K562 (cell line): ENCODE measurements at regions not wholly inside any gene's neighbourhood (a gene's known extent, or its start where the extent isn't known, plus 50 kb on each side); places are given as distances from the start of the nearest gene placed in this dataset.

Source experiments
- ELK3 ChIP-seq: fragments of 450-650 bp; formaldehyde crosslinking; IDR thresholded peaks from 2 replicates; pipeline ENCODE4 v1.4.0; 2020; ENCODE audit warnings: mild to moderate bottlenecking
- ETV5 ChIP-seq: sonication (generic); formaldehyde crosslinking; IDR thresholded peaks from 2 replicates; pipeline ENCODE4 v1.4.0; 2020; ENCODE audit warnings: low read depth, mild to moderate bottlenecking, missing genetic modification reagents
- HLTF ChIP-seq: fragments of 450-650 bp; IDR thresholded peaks from 2 replicates; pipeline ENCODE4 v1.6.1; 2016
- NCOA4 ChIP-seq: fragments of 450-650 bp; IDR thresholded peaks from 2 replicates; pipeline ENCODE4 v1.6.1; 2018; ENCODE audit warnings: mild to moderate bottlenecking; ENCODE audit not compliant: partially characterized antibody
- NR2C1 ChIP-seq, 2 experiments: fragments of 450-650 bp; IDR thresholded peaks; 2 replicates each; pipeline ENCODE4 v1.6.1; 2017; ENCODE audit warnings: mild to moderate bottlenecking in 2 of 2, antibody characterized with exemption in 1 of 2, inconsistent platforms in 1 of 2, missing compliant biosample characterization in 1 of 2, missing genetic modification characterization in 1 of 2
- RAD21 ChIP-seq, 2 experiments: fragments of 250-450 bp in 1 of 2; fragments of 450-650 bp in 1 of 2; sonication (Bioruptor Pico) in 1 of 2; formaldehyde crosslinking in 1 of 2; IDR thresholded peaks in 1 of 2; conservative IDR thresholded peaks in 1 of 2; 2 replicates each; pipeline versions ENCODE4 v1.4.0 to v1.8.0; 2020 to 2022; ENCODE audit warnings: mild to moderate bottlenecking in 2 of 2, moderate library complexity in 1 of 2
- RBM14 ChIP-seq: fragments of 200-400 bp; formaldehyde crosslinking; IDR thresholded peaks from 2 replicates; pipeline ENCODE4 v1.6.1; 2018; ENCODE audit warnings: low read depth, mild to moderate bottlenecking, low read length, moderate library complexity, borderline replicate concordance; ENCODE audit not compliant: insufficient read depth
- SMC3 ChIP-seq: conservative IDR thresholded peaks from 2 replicates; pipeline ENCODE4 v1.6.1; 2011; ENCODE audit warnings: low read depth, low read length, improper control_type of control experiment; ENCODE audit not compliant: insufficient read depth
- TCFL5 ChIP-seq: fragments of 250-450 bp; sonication (Bioruptor Pico); conservative IDR thresholded peaks from 2 replicates; pipeline ENCODE4 v1.6.1; 2021; ENCODE audit warnings: mild to moderate bottlenecking, moderate library complexity, matching md5 sums
- XRCC5 ChIP-seq: fragments of 200-400 bp; formaldehyde crosslinking; IDR thresholded peaks from 2 replicates; pipeline ENCODE4 v1.6.1; 2017; ENCODE audit warnings: low read depth, mild to moderate bottlenecking, low read length
- ZNF121 ChIP-seq: sonication (generic); formaldehyde crosslinking; conservative IDR thresholded peaks from 2 replicates; pipeline ENCODE4 v1.8.0; 2022; ENCODE audit warnings: missing genetic modification reagents
- ZSCAN32 ChIP-seq: fragments of 450-650 bp; formaldehyde crosslinking; IDR thresholded peaks from 2 replicates; pipeline ENCODE4 v1.4.0; 2020; ENCODE audit warnings: mild to moderate bottlenecking, moderate library complexity
- TF ChIP-seq, protein P1 (sequence below): sonication (generic); formaldehyde crosslinking; IDR thresholded peaks from 2 replicates; pipeline ENCODE4 v1.8.1; 2023; ENCODE audit warnings: mild to moderate bottlenecking, missing genetic modification reagents
- TF ChIP-seq, protein P2 (sequence below), 2 experiments: fragments of 450-650 bp; formaldehyde crosslinking in 1 of 2; IDR thresholded peaks; 2 replicates each; pipeline versions ENCODE4 v1.4.0 to v1.6.1; 2014 to 2020; ENCODE audit warnings: mild to moderate bottlenecking in 2 of 2, borderline replicate concordance in 1 of 2, low read depth in 1 of 2
- TF ChIP-seq, protein P3 (sequence below): fragments of 250-450 bp; sonication (Bioruptor Pico); IDR thresholded peaks from 2 replicates; pipeline ENCODE4 v1.9.0; 2021; ENCODE audit warnings: mild to moderate bottlenecking

DNA sequence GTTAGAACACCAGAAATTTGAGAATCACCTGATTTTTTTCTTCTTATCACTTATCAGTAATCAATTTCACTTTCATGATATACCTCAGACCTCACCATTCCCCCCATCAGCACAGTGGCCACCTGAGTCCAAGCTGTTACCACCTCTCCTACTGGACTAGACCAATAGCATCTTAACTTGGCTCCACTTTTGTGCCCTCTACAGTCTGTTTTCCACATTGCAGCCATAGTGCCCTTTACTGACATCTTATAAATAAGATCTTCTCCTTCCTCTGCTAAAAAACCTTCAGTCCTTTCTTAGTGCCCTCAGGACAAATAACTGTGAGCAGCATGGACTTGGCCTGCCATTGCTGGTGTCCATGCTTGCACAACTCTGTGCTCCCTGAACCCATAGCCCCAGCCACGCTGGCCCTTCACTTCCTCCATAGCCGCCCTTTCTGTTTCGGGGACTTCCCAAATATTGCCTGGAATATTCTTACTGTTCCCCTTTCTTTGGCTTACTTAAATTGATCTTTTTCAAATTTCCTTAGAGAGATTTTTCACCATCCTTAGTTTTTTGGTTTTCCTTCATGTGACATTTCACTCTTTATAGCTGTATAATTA is 380.8 kb downstream of the LMO7 start (continued):
- TF ChIP-seq, protein P1, sequence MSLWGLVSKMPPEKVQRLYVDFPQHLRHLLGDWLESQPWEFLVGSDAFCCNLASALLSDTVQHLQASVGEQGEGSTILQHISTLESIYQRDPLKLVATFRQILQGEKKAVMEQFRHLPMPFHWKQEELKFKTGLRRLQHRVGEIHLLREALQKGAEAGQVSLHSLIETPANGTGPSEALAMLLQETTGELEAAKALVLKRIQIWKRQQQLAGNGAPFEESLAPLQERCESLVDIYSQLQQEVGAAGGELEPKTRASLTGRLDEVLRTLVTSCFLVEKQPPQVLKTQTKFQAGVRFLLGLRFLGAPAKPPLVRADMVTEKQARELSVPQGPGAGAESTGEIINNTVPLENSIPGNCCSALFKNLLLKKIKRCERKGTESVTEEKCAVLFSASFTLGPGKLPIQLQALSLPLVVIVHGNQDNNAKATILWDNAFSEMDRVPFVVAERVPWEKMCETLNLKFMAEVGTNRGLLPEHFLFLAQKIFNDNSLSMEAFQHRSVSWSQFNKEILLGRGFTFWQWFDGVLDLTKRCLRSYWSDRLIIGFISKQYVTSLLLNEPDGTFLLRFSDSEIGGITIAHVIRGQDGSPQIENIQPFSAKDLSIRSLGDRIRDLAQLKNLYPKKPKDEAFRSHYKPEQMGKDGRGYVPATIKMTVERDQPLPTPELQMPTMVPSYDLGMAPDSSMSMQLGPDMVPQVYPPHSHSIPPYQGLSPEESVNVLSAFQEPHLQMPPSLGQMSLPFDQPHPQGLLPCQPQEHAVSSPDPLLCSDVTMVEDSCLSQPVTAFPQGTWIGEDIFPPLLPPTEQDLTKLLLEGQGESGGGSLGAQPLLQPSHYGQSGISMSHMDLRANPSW (CRISPR knock-in tag), result no peak
- no peak for TF ChIP-seq ETV5 (CRISPR knock-in tag)
- no peak for TF ChIP-seq TCFL5
- no peak for TF ChIP-seq NR2C1 (IDR thresholded peaks at IDR 0.05)
- no peak for TF ChIP-seq NR2C1 (tag; IDR thresholded peaks at IDR 0.05)
- TF ChIP-seq RBM14, result no peak
- TF ChIP-seq HLTF, result no peak
- TF ChIP-seq ELK3, result no peak
- TF ChIP-seq ZNF121 (CRISPR knock-in tag), result no peak
- TF ChIP-seq, protein P2, sequence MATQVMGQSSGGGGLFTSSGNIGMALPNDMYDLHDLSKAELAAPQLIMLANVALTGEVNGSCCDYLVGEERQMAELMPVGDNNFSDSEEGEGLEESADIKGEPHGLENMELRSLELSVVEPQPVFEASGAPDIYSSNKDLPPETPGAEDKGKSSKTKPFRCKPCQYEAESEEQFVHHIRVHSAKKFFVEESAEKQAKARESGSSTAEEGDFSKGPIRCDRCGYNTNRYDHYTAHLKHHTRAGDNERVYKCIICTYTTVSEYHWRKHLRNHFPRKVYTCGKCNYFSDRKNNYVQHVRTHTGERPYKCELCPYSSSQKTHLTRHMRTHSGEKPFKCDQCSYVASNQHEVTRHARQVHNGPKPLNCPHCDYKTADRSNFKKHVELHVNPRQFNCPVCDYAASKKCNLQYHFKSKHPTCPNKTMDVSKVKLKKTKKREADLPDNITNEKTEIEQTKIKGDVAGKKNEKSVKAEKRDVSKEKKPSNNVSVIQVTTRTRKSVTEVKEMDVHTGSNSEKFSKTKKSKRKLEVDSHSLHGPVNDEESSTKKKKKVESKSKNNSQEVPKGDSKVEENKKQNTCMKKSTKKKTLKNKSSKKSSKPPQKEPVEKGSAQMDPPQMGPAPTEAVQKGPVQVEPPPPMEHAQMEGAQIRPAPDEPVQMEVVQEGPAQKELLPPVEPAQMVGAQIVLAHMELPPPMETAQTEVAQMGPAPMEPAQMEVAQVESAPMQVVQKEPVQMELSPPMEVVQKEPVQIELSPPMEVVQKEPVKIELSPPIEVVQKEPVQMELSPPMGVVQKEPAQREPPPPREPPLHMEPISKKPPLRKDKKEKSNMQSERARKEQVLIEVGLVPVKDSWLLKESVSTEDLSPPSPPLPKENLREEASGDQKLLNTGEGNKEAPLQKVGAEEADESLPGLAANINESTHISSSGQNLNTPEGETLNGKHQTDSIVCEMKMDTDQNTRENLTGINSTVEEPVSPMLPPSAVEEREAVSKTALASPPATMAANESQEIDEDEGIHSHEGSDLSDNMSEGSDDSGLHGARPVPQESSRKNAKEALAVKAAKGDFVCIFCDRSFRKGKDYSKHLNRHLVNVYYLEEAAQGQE (IDR thresholded peaks at IDR 0.05; ENCODE audit: borderline replicate concordance), result peak; percentile 38; the same call in 1 of the 2 replicates
- TF ChIP-seq, protein P2 (CRISPR knock-in tag; IDR thresholded peaks at IDR 0.05; ENCODE audit: low read depth), result no peak
- TF ChIP-seq ZSCAN32 (CRISPR knock-in tag), result no peak
- peak; percentile 29; the same call in 1 of the 2 replicates for TF ChIP-seq SMC3
- no peak for TF ChIP-seq NCOA4
- TF ChIP-seq, protein P3, sequence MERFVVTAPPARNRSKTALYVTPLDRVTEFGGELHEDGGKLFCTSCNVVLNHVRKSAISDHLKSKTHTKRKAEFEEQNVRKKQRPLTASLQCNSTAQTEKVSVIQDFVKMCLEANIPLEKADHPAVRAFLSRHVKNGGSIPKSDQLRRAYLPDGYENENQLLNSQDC (CRISPR knock-in tag), result no peak
- no peak for TF ChIP-seq XRCC5
- peak; percentile 31 to 68; a peak in 2 of 4 replicates for TF ChIP-seq RAD21 (CRISPR knock-in tag; conservative IDR thresholded peaks at IDR 0.05 in 1 of 2, IDR thresholded peaks at IDR 0.05 in 1 of 2)
